Hepatocyte (in vitro differentiated cells): ENCODE measurements at regions not wholly inside any gene's neighbourhood (a gene's known extent, or its start where the extent isn't known, plus 50 kb on each side); places are given as distances from the start of the nearest gene placed in this dataset.

Experiments used
- EZH2 ChIP-seq: fragments of 200-600 bp; sonication (generic); IDR thresholded peaks from 2 replicates; pipeline ENCODE4 v1.6.1; 2016; ENCODE audit warnings: antibody characterized with exemption, mild to moderate bottlenecking, borderline replicate concordance
- TF ChIP-seq, protein P1 (sequence below): fragments of 200-600 bp; sonication (generic); IDR thresholded peaks from 2 replicates; pipeline ENCODE4 v1.5.1; 2016; ENCODE audit warnings: antibody characterized with exemption, mild to moderate bottlenecking; ENCODE audit not compliant: poor library complexity

DNA sequence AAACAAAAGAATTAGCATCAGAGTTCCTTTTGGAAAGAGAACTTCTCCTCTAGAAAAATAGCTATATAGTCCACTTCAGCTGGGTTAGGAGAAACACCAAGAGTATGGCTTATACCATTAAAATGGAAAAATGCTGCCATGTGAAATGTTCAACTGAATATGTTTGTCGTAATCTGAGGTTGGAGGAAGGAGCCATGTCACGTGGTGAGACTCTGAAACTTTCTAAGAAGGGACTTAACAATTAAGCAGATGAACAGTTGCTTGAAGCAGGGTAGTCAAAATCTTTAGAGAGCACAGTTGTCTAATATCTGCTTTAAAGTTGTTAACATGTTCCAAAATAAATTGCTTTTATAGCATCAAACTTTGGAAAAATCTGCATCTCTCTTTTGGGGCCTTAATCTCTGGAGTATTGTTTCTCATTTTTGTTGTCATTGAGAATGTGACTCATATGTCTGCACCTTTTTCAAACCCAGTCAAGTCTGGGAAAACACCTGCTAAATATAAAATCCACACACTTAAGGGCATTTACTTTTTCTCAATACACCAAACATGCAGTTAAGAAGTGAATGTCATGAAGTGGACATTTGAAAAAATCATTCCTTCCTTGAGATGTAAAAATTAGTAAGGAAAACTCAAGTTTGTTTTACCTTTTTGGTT is 168.8 kb upstream of the PDE5A start:
- TF ChIP-seq, protein P1, sequence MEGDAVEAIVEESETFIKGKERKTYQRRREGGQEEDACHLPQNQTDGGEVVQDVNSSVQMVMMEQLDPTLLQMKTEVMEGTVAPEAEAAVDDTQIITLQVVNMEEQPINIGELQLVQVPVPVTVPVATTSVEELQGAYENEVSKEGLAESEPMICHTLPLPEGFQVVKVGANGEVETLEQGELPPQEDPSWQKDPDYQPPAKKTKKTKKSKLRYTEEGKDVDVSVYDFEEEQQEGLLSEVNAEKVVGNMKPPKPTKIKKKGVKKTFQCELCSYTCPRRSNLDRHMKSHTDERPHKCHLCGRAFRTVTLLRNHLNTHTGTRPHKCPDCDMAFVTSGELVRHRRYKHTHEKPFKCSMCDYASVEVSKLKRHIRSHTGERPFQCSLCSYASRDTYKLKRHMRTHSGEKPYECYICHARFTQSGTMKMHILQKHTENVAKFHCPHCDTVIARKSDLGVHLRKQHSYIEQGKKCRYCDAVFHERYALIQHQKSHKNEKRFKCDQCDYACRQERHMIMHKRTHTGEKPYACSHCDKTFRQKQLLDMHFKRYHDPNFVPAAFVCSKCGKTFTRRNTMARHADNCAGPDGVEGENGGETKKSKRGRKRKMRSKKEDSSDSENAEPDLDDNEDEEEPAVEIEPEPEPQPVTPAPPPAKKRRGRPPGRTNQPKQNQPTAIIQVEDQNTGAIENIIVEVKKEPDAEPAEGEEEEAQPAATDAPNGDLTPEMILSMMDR, result no peak
- no peak for TF ChIP-seq EZH2
